ENCODE measurements at regions not wholly inside any gene's neighbourhood (a gene's known extent, or its start where the extent isn't known, plus 50 kb on each side); places are given as distances from the start of the nearest gene placed in this dataset.

DNA sequence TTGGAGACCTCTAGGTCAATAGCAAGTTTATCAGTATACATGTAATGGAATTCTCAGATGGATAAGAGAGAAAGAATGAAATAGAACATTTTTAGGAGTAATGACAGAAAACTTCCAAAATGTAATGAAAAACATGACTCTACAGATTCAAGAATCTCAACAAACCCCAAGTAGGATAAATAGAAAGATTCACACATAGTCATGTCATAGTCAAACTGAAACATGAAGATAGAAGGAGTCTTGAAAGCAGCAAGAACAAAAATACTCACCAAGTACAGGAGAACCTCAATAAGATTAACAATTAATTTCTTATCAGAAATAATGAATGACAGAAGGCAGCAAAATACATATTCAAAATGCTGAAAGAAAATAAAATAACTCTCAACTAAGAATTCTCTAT lies 164.5 kb downstream of the SPATA31D1 start:
- Histone ChIP-seq H3K36me3 (no peaks in the 10 kb centered on the region), H3K27ac (no peak overlapping the region), H3K4me1 (no peaks in the 10 kb centered on the region), H3K4me3 (no peak overlapping the region), H3K27me3 (no peaks in the 10 kb centered on the region), H3K9me3 (no peaks in the 10 kb centered on the region)
- intact Hi-C loops (cut with DNase I; ENCODE audit: low total_unique reads) = no loop called here
- no peak for TF ChIP-seq POLR2AphosphoS5 (IDR thresholded peaks at IDR 0.05)
- TF ChIP-seq, protein P1, sequence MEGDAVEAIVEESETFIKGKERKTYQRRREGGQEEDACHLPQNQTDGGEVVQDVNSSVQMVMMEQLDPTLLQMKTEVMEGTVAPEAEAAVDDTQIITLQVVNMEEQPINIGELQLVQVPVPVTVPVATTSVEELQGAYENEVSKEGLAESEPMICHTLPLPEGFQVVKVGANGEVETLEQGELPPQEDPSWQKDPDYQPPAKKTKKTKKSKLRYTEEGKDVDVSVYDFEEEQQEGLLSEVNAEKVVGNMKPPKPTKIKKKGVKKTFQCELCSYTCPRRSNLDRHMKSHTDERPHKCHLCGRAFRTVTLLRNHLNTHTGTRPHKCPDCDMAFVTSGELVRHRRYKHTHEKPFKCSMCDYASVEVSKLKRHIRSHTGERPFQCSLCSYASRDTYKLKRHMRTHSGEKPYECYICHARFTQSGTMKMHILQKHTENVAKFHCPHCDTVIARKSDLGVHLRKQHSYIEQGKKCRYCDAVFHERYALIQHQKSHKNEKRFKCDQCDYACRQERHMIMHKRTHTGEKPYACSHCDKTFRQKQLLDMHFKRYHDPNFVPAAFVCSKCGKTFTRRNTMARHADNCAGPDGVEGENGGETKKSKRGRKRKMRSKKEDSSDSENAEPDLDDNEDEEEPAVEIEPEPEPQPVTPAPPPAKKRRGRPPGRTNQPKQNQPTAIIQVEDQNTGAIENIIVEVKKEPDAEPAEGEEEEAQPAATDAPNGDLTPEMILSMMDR (IDR thresholded peaks at IDR 0.05) = no peak
- TF ChIP-seq POLR2A (IDR thresholded peaks at IDR 0.05) = no peak
- no peak for TF ChIP-seq EP300 (IDR thresholded peaks at IDR 0.05; ENCODE audit: low read depth)
- in situ Hi-C loops (cut with MboI; ENCODE audit: low pct_ligation_motif_present in 1 of 4, low pct_unique_long_range_greater_than_20kb in 1 of 4, low sequenced_read_pairs in 3 of 4) = no loop called here
- DNase-seq = no peak

DNA sequence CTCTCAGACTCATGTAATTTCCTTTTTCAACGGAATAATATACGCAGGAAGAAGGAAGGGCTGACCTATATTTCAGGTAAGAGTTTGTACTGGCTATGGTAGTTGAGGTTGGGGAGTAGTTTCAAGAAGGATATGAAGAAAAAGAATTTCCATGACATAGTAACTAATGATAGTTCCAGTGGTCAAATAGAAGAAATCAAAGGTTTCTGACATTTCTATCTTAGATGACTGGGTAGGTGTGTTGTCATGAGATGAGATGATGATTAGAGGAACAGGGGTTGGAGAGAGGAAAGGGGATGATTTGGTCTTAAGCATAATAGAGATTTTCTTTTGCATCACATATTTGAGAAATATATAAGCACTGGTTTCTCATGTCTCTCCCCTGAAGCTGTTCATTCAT lies 166.0 kb downstream of the SPATA31D1 start:
- no peaks in the 10 kb centered on the region for H3K36me3 ChIP-seq
- no peaks in the 10 kb centered on the region for H3K9me3 ChIP-seq
- DNase-seq = no peak
- no peak for TF ChIP-seq POLR2AphosphoS5 (IDR thresholded peaks at IDR 0.05)
- no peak for TF ChIP-seq EP300 (IDR thresholded peaks at IDR 0.05; ENCODE audit: low read depth)
- TF ChIP-seq, protein P1 (IDR thresholded peaks at IDR 0.05) = no peak
- no peak for TF ChIP-seq POLR2A (IDR thresholded peaks at IDR 0.05)
- H3K4me3 ChIP-seq = no peak overlapping the region
- intact Hi-C loops (cut with DNase I; ENCODE audit: low total_unique reads) = no loop called here
- 83 to 85% methylated on average over 2 of the region's 2 CpGs for WGBS, 2 donors (ENCODE audit: low coverage in 1 of 2)
- in situ Hi-C loops (cut with MboI; ENCODE audit: low pct_ligation_motif_present in 1 of 4, low pct_unique_long_range_greater_than_20kb in 1 of 4, low sequenced_read_pairs in 3 of 4) = no loop called here
- no peaks in the 10 kb centered on the region for H3K4me1 ChIP-seq
- no peaks in the 10 kb centered on the region for H3K27me3 ChIP-seq
- no peak overlapping the region for H3K27ac ChIP-seq

DNA sequence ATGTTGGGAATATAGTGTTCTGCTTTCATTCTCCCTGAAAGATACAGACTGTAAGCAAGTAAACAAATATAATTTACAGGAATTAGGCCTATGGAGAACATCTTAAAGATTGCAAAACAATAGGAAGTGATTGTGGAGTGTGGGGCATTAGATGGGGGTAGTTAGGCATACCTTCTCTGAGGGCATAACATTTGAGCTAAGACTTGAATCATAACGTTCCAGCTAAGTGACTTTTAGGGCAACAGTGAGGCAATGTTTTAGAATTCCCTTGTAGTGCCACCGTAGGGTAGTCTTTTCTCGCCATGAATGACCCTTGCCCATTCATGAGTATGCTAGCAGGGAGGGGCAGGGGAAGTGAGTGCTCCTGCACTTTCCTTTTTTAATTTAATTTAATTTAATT lies 173.3 kb downstream of the SPATA31D1 start:
- WGBS, 2 donors (ENCODE audit: low coverage in 1 of 2) = 81 to 83% methylated on average over 3 of the region's 3 CpGs
- H3K4me3 ChIP-seq = no peak overlapping the region
- no peaks in the 10 kb centered on the region for H3K4me1 ChIP-seq
- H3K9me3 ChIP-seq = no peaks in the 10 kb centered on the region
- no peak for DNase-seq
- intact Hi-C loops (cut with DNase I; ENCODE audit: low total_unique reads) (no loop called here), in situ Hi-C loops (cut with MboI; ENCODE audit: low pct_ligation_motif_present in 1 of 4, low pct_unique_long_range_greater_than_20kb in 1 of 4, low sequenced_read_pairs in 3 of 4) (no loop called here)
- no peaks in the 10 kb centered on the region for H3K36me3 ChIP-seq
- no peak overlapping the region for H3K27ac ChIP-seq
- no peaks in the 10 kb centered on the region for H3K27me3 ChIP-seq
- TF ChIP-seq, protein P1 (IDR thresholded peaks at IDR 0.05) = no peak
- TF ChIP-seq EP300 (IDR thresholded peaks at IDR 0.05; ENCODE audit: low read depth) (no peak), POLR2AphosphoS5 (IDR thresholded peaks at IDR 0.05) (no peak), POLR2A (IDR thresholded peaks at IDR 0.05) (no peak)

DNA sequence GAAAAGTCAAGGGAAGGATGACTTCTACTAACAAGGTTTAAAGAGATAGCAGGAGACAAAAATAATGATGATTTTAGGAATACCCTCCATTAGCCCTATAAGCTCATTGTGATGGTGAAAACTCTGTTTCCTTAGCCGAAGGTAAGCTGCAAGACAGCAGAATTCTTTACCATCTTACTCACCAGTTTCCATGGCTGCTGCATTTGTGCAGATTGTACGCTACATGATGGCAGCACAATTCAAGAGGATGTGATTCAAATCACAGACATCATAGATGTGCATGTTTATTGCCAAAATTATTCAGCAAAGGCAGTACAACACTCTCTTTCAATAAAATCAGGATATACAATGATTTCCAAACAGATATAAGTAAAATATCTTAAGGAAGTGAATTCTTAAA lies 175.6 kb downstream of the SPATA31D1 start:
- 81 to 88% methylated on average over 2 of the region's 2 CpGs for WGBS, 2 donors (ENCODE audit: low coverage in 1 of 2)

More for the DNA sequence above, 175.6 kb downstream of the SPATA31D1 start:
- in situ Hi-C loops (cut with MboI; ENCODE audit: low pct_ligation_motif_present in 1 of 4, low pct_unique_long_range_greater_than_20kb in 1 of 4, low sequenced_read_pairs in 3 of 4) (no loop called here), intact Hi-C loops (cut with DNase I; ENCODE audit: low total_unique reads) (no loop called here)
- Histone ChIP-seq H3K9me3 (no peaks in the 10 kb centered on the region), H3K27me3 (no peaks in the 10 kb centered on the region), H3K4me1 (no peaks in the 10 kb centered on the region), H3K27ac (no peak overlapping the region), H3K36me3 (no peaks in the 10 kb centered on the region), H3K4me3 (no peak overlapping the region)
- TF ChIP-seq, protein P1 (IDR thresholded peaks at IDR 0.05) = no peak
- TF ChIP-seq POLR2AphosphoS5 (IDR thresholded peaks at IDR 0.05) (no peak), EP300 (IDR thresholded peaks at IDR 0.05; ENCODE audit: low read depth) (no peak), POLR2A (IDR thresholded peaks at IDR 0.05) (no peak)
- no peak for DNase-seq

Measured in transverse colon (tissue), 4 donors.